Pancreas (tissue), 10 donors: ENCODE measurements at regions not wholly inside any gene's neighbourhood (a gene's known extent, or its start where the extent isn't known, plus 50 kb on each side); places are given as distances from the start of the nearest gene placed in this dataset.
"Not testable (repeated sequence)": the region's sequence is repeated elsewhere in the genome, so short reads cannot be mapped to it uniquely, and the experiment has no call there.

Experiments
- ATAC-seq, 4 donors: fragments of 200-7000 bp; cut with Tn5 transposase; one replicate each; pipeline versions ENCODE4 v1.8.0 to v1.9.1; 2020; ENCODE audit warnings: mild to moderate bottlenecking in 4 of 4, moderate library complexity in 4 of 4
- DNase-seq, 6 donors: peaks; one replicate each; pipeline ENCODE4 v3.0.0-alpha.2; 2020
- FAIRE-seq: peaks from 2 replicates; lab custom pipeline; 2012; peaks lifted over from hg19 to GRCh38; lab: Jason Lieb, UNC
- H3K27ac ChIP-seq, 4 donors: fragments of 200-600 bp; sonication (generic); 1 replicate in 3 of 4; 2 replicates in 1 of 4; pipeline versions ENCODE4 v1.5.0 to v1.8.0; 2020
- H3K27me3 ChIP-seq, 4 donors: fragments of 200-600 bp; one replicate each; pipeline ENCODE4 v1.8.0; 2021
- H3K36me3 ChIP-seq, 3 donors: fragments of 200-600 bp; sonication (generic) in 1 of 3; one replicate each; pipeline versions ENCODE4 v1.5.0 to v1.8.0; 2020 to 2021
- H3K4me1 ChIP-seq, 3 donors: fragments of 200-600 bp; one replicate each; pipeline ENCODE4 v1.8.0; 2021
- H3K4me3 ChIP-seq, 4 donors: fragments of 200-600 bp; sonication (generic) in 2 of 4; one replicate each; pipeline versions ENCODE4 v1.5.0 to v1.8.0; 2020 to 2021
- H3K9me3 ChIP-seq, 4 donors: fragments of 200-600 bp; one replicate each; pipeline ENCODE4 v1.8.0; 2021
- CTCF ChIP-seq, 4 donors: fragments of 200-600 bp; sonication (generic) in 3 of 4; IDR thresholded peaks; one replicate each; pipeline versions ENCODE4 v1.5.0 to v1.8.0; 2021; ENCODE audit warnings: antibody characterized with exemption in 4 of 4
- WGBS, 2 donors: extraction: QIAGEN DNeasy Blood & Tissue Kit; methylation state at CpG; one replicate each; pipeline ENCODE4 v1.1.7; 2013; 5-methylcytosine and 5-hydroxymethylcytosine counted together
- intact Hi-C, 3 donors: fragments of 100-400 bp; cut with DNase I; formaldehyde crosslinking; loops; one replicate each; pipeline versions ENCODE4 v1.11.1 to v1.14.2; 2022
- donor health status: healthy with polysubstance abuse.
- donor health status: DM: no; HTN: no; CAD: no; lungs with moderate emphysema.
- donor health status: DM: no; HTN: no; CAD: no.
- donor health status: control.
- donor health status: control.
- donor health status: Bipolar disorder and iron deficiency.
- donor health status: DM: yes; HTN: yes; CAD: no.
- donor health status: DM: no; HTN: no; CAD: no.
- donor health status: DM: no; HTN: no; CAD: no.
- donor health status: DM: yes; HTN: yes; CAD: no.

GRCh38 chr13:84739021-84739420 lies 856.7 kb upstream of the SLITRK1 start:
- intact Hi-C loops = no loop called here
- 57 to 84% methylated on average over 2 of the region's 2 CpGs for WGBS, 2 donors
- Histone ChIP-seq H3K4me1 (no peaks in the 10 kb centered on the region), H3K9me3 (no peaks in the 10 kb centered on the region), H3K36me3 (no peaks in the 10 kb centered on the region), H3K27ac (no peak overlapping the region), H3K27me3 (no peaks in the 10 kb centered on the region), H3K4me3 (no peak overlapping the region)
- no peak for TF ChIP-seq CTCF (IDR thresholded peaks at IDR 0.05)
- DNase-seq = no peak
- no peak for FAIRE-seq
- ATAC-seq = no peak

GRCh38 chr13:84737661-84738060 lies 855.4 kb upstream of the SLITRK1 start:
- Histone ChIP-seq H3K27ac (no peak overlapping the region), H3K27me3 (no peaks in the 10 kb centered on the region), H3K4me3 (no peak overlapping the region), H3K9me3 (no peaks in the 10 kb centered on the region), H3K4me1 (no peaks in the 10 kb centered on the region), H3K36me3 (no peaks in the 10 kb centered on the region)
- WGBS, 2 donors = 33 to 52% methylated on average over 1 of the region's 1 CpG
- intact Hi-C loops = no loop called here
- DNase-seq (no peak), FAIRE-seq (no peak), ATAC-seq (no peak)
- no peak for TF ChIP-seq CTCF (IDR thresholded peaks at IDR 0.05)

- no peak overlapping the region for H3K4me3 ChIP-seq
- no peak for FAIRE-seq
- H3K36me3 ChIP-seq = no peaks in the 10 kb centered on the region
- DNase-seq = no peak
- no peaks in the 10 kb centered on the region for H3K27me3 ChIP-seq
- WGBS, 2 donors = 41 to 46% methylated on average over 2 of the region's 2 CpGs
- no peaks in the 10 kb centered on the region for H3K4me1 ChIP-seq
- ATAC-seq = no peak
- intact Hi-C loops = no loop called here
- H3K27ac ChIP-seq = no peak overlapping the region
- no peaks in the 10 kb centered on the region for H3K9me3 ChIP-seq
- TF ChIP-seq CTCF (IDR thresholded peaks at IDR 0.05) = no peak
These were observed 848.1 kb upstream of the SLITRK1 start for GRCh38 chr13:84730376-84730775.

- no peak for TF ChIP-seq CTCF (IDR thresholded peaks at IDR 0.05)
- WGBS, 2 donors = 85 to 91% methylated on average over 2 of the region's 2 CpGs
- intact Hi-C loops = no loop called here
- FAIRE-seq (no peak), ATAC-seq (no peak), DNase-seq (no peak)
- no peaks in the 10 kb centered on the region for H3K4me1 ChIP-seq
- no peak overlapping the region for H3K27ac ChIP-seq
- no peaks in the 10 kb centered on the region for H3K36me3 ChIP-seq
- no peaks in the 10 kb centered on the region for H3K27me3 ChIP-seq
- no peak overlapping the region for H3K4me3 ChIP-seq
- no peaks in the 10 kb centered on the region for H3K9me3 ChIP-seq
These were observed 823.9 kb upstream of the SLITRK1 start for GRCh38 chr13:84705982-84706710.

- no peak for DNase-seq
- FAIRE-seq = no peak
- H3K4me3 ChIP-seq = no peak overlapping the region
- WGBS, 2 donors = 86 to 91% methylated on average over 11 of the region's 11 CpGs
- no peak overlapping the region for H3K27ac ChIP-seq
- TF ChIP-seq CTCF (IDR thresholded peaks at IDR 0.05) = no peak
- intact Hi-C loops = no loop called here
- H3K27me3 ChIP-seq = no peaks in the 10 kb centered on the region
- H3K4me1 ChIP-seq = no peaks in the 10 kb centered on the region
- no peak for ATAC-seq
- no peaks in the 10 kb centered on the region for H3K36me3 ChIP-seq
- H3K9me3 ChIP-seq = no peaks in the 10 kb centered on the region
These were observed 819.9 kb upstream of the SLITRK1 start for GRCh38 chr13:84702174-84702573.

- H3K27me3 ChIP-seq, intact Hi-C loops, H3K4me3 ChIP-seq, H3K9me3 ChIP-seq, FAIRE-seq, H3K4me1 ChIP-seq, H3K36me3 ChIP-seq, ATAC-seq, DNase-seq, H3K27ac ChIP-seq: not testable (repeated sequence)
- 61 to 62% methylated on average over 1 of the region's 1 CpG for WGBS, 2 donors
These were observed 815.3 kb upstream of the SLITRK1 start for GRCh38 chr13:84697591-84697990.
